ENCODE measurements at regions not wholly inside any gene's neighbourhood (a gene's known extent, or its start where the extent isn't known, plus 50 kb on each side); places are given as distances from the start of the nearest gene placed in this dataset.

DNA sequence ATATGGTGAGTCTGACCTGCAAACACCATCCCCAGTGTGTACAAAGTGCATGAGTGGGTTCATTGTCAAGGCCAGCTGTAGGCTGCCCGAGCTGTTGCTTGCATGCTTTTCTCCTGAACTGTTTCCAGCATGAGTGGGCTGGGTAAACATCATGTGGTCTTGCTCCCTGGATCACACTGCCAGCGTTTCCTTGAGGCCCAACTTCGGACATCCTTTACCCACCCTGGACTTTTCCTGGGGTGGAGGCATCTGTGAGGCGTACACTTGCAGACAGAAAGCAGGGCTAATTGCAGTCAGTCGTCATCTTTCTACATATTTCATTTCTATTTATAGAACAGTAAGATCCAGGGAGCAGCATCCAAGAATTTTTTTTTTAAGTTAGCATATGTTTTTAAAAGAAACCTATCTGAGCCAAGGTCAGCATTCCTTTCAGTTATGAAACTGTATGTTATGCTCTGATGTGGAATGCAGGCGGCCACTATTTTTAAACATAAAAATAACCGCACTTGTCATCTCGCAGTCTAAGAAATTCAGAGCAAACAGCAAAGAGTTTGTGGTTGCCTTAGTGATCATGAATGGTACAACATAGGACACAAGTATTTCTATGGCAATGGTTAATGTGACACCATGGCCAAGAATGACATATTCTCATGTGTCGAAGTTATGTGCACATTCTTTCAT lies 106.5 kb upstream of the DMRT1 start (continued):
- TF ChIP-seq, protein P1, sequence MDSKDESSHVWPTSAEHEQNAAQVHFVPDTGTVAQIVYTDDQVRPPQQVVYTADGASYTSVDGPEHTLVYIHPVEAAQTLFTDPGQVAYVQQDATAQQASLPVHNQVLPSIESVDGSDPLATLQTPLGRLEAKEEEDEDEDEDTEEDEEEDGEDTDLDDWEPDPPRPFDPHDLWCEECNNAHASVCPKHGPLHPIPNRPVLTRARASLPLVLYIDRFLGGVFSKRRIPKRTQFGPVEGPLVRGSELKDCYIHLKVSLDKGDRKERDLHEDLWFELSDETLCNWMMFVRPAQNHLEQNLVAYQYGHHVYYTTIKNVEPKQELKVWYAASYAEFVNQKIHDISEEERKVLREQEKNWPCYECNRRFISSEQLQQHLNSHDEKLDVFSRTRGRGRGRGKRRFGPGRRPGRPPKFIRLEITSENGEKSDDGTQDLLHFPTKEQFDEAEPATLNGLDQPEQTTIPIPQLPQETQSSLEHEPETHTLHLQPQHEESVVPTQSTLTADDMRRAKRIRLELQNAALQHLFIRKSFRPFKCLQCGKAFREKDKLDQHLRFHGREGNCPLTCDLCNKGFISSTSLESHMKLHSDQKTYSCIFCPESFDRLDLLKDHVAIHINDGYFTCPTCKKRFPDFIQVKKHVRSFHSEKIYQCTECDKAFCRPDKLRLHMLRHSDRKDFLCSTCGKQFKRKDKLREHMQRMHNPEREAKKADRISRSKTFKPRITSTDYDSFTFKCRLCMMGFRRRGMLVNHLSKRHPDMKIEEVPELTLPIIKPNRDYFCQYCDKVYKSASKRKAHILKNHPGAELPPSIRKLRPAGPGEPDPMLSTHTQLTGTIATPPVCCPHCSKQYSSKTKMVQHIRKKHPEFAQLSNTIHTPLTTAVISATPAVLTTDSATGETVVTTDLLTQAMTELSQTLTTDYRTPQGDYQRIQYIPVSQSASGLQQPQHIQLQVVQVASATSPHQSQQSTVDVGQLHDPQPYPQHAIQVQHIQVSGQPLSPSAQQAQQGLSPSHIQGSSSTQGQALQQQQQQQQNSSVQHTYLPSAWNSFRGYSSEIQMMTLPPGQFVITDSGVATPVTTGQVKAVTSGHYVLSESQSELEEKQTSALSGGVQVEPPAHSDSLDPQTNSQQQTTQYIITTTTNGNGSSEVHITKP (CRISPR knock-in tag; IDR thresholded peaks at IDR 0.05; ENCODE audit: low read depth) = no peak
- peak; percentile 71; the same call in 1 of the 2 replicates for TF ChIP-seq NCOR1 (IDR thresholded peaks at IDR 0.05; ENCODE audit: borderline replicate concordance, low read length)
- no peak for TF ChIP-seq ZNF768 (CRISPR knock-in tag; IDR thresholded peaks at IDR 0.05)
- TF ChIP-seq ZNF501 (CRISPR knock-in tag; IDR thresholded peaks at IDR 0.05) = no peak
- TF ChIP-seq HNRNPUL1 (IDR thresholded peaks at IDR 0.05; ENCODE audit: low read depth, low read length) = no peak
- peak; percentile 56; the same call in 1 of the 2 replicates for TF ChIP-seq ELF3 (CRISPR knock-in tag; IDR thresholded peaks at IDR 0.05)
- peak; percentile 86 for TF ChIP-seq SALL1 (CRISPR knock-in tag; IDR thresholded peaks at IDR 0.05)
- TF ChIP-seq ZBTB40 (IDR thresholded peaks at IDR 0.05) = no peak
- TF ChIP-seq ZBTB40 (CRISPR knock-in tag; IDR thresholded peaks at IDR 0.05) = no peak
- no peak for TF ChIP-seq ZNF274 (CRISPR knock-in tag; IDR thresholded peaks at IDR 0.05)
- TF ChIP-seq ZBTB21 (CRISPR knock-in tag; IDR thresholded peaks at IDR 0.05) = no peak
- no peak; the same call in 1 of the 2 replicates for TF ChIP-seq MXD4 (CRISPR knock-in tag; IDR thresholded peaks at IDR 0.05)
- no peak for TF ChIP-seq THYN1 (CRISPR knock-in tag; IDR thresholded peaks at IDR 0.05; ENCODE audit: borderline replicate concordance, low read depth)
- no peak for TF ChIP-seq IKZF1 (IDR thresholded peaks at IDR 0.05)
- no peak for TF ChIP-seq ZNF761 (CRISPR knock-in tag; conservative IDR thresholded peaks at IDR 0.05)
- no peak for TF ChIP-seq TAF15 (IDR thresholded peaks at IDR 0.05; ENCODE audit: low read depth, low read length, poor library complexity, severe bottlenecking)
- peak; percentile 29; the same call in 1 of the 2 replicates for TF ChIP-seq HDAC1 (CRISPR knock-in tag; IDR thresholded peaks at IDR 0.05)
- TF ChIP-seq DPF2 (CRISPR knock-in tag; IDR thresholded peaks at IDR 0.05; ENCODE audit: borderline replicate concordance, low read depth) = no peak
- peak; percentile 43; the same call in 1 of the 2 replicates for TF ChIP-seq ZMYM4 (CRISPR knock-in tag; IDR thresholded peaks at IDR 0.05)

Measured in HepG2 (cell line).